Loucy (cell line): ENCODE measurements at regions not wholly inside any gene's neighbourhood (a gene's known extent, or its start where the extent isn't known, plus 50 kb on each side); places are given as distances from the start of the nearest gene placed in this dataset.

Experiments
- H2AFZ ChIP-seq: fragments of 200-600 bp; sonication (generic); 2 replicates; pipeline ENCODE4 v1.6.0; 2016; ENCODE audit warnings: antibody characterized with exemption, mild to moderate bottlenecking, low read length, moderate library complexity
- H3F3A ChIP-seq: fragments of 200-600 bp; 2 replicates; pipeline ENCODE4 v1.6.0; 2016; ENCODE audit warnings: antibody characterized with exemption, low read depth, mild to moderate bottlenecking
- H3K27me3 ChIP-seq: fragments of 200-600 bp; sonication (generic); 2 replicates; pipeline ENCODE4 v1.6.1; 2014; ENCODE audit warnings: low read length, mild to moderate bottlenecking; ENCODE audit not compliant: insufficient read depth, poor library complexity, severe bottlenecking
- H3K36me3 ChIP-seq: fragments of 200-600 bp; sonication (generic); 2 replicates; pipeline ENCODE4 v1.6.1; 2016; ENCODE audit warnings: low read length; ENCODE audit not compliant: insufficient read depth
- H3K4me1 ChIP-seq: fragments of 200-600 bp; sonication (generic); 2 replicates; pipeline ENCODE4 v1.5.1; 2014; ENCODE audit warnings: low read length, mild to moderate bottlenecking; ENCODE audit not compliant: insufficient read depth, poor library complexity, severe bottlenecking
- H3K4me2 ChIP-seq: fragments of 200-600 bp; sonication (generic); 2 replicates; pipeline ENCODE4 v1.6.0; 2014; ENCODE audit warnings: antibody characterized with exemption, low read length, low read depth, mild to moderate bottlenecking; ENCODE audit not compliant: poor library complexity, severe bottlenecking
- H3K4me3 ChIP-seq: fragments of 200-600 bp; sonication (generic); 2 replicates; pipeline ENCODE4 v1.5.1; 2014; ENCODE audit warnings: low read length, mild to moderate bottlenecking, mixed read lengths; ENCODE audit not compliant: poor library complexity, severe bottlenecking
- H3K79me2 ChIP-seq: fragments of 200-600 bp; sonication (generic); 2 replicates; pipeline ENCODE4 v1.6.1; 2014; ENCODE audit warnings: low read length; ENCODE audit not compliant: insufficient read depth
- H3K9ac ChIP-seq: fragments of 200-600 bp; sonication (generic); 2 replicates; pipeline ENCODE4 v1.6.0; 2014; ENCODE audit warnings: mild to moderate bottlenecking, low read depth, low read length, moderate library complexity; ENCODE audit not compliant: poor library complexity, severe bottlenecking
- H3K9me2 ChIP-seq: fragments of 200-600 bp; sonication (generic); replicated peaks from 2 replicates; pipeline ENCODE4 v1.6.1; 2016; ENCODE audit warnings: low read depth, low read length, mixed read lengths
- H3K9me3 ChIP-seq: fragments of 200-600 bp; sonication (generic); 2 replicates; pipeline ENCODE4 v1.6.1; 2014; ENCODE audit warnings: mild to moderate bottlenecking, antibody characterized with exemption, low read length, low read depth; ENCODE audit not compliant: insufficient read depth
- H4K20me1 ChIP-seq: fragments of 200-600 bp; sonication (generic); 2 replicates; pipeline ENCODE4 v1.6.0; 2014; ENCODE audit warnings: antibody characterized with exemption, low read length, mild to moderate bottlenecking; ENCODE audit not compliant: insufficient read depth, poor library complexity, severe bottlenecking
- EZH2phosphoT487 ChIP-seq: fragments of 200-600 bp; IDR thresholded peaks from 2 replicates; pipeline ENCODE4 v1.6.1; 2018; ENCODE audit warnings: antibody characterized with exemption, mild to moderate bottlenecking, moderate library complexity, borderline replicate concordance
- TF ChIP-seq, protein P1 (sequence below): fragments of 200-600 bp; sonication (generic); conservative IDR thresholded peaks from 2 replicates; pipeline ENCODE4 v1.5.1; 2014; ENCODE audit warnings: mild to moderate bottlenecking, antibody characterized with exemption, low read length

DNA sequence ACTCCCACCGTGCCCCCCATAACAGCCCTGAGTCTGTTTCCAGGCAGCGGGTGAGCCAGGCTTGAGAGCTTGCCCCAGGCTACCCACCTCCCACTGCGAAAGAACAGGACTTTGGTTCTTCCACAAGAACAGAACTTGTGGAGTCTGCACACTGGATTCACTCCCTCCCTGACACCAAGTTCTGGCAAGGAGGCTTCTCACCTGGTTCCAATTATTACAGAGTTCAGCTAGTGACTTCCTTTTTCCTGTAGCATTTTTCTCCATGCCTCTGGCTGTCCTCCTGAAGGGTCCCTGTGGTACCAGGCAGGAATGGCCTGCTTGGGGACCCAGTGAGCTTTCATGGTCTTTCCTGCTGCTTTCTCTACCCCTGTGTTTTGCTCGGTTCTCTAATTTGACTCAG is 208.6 kb upstream of the SFRP2 start:
- no peaks in the 10 kb centered on the region for H4K20me1 ChIP-seq
- TF ChIP-seq, protein P1, sequence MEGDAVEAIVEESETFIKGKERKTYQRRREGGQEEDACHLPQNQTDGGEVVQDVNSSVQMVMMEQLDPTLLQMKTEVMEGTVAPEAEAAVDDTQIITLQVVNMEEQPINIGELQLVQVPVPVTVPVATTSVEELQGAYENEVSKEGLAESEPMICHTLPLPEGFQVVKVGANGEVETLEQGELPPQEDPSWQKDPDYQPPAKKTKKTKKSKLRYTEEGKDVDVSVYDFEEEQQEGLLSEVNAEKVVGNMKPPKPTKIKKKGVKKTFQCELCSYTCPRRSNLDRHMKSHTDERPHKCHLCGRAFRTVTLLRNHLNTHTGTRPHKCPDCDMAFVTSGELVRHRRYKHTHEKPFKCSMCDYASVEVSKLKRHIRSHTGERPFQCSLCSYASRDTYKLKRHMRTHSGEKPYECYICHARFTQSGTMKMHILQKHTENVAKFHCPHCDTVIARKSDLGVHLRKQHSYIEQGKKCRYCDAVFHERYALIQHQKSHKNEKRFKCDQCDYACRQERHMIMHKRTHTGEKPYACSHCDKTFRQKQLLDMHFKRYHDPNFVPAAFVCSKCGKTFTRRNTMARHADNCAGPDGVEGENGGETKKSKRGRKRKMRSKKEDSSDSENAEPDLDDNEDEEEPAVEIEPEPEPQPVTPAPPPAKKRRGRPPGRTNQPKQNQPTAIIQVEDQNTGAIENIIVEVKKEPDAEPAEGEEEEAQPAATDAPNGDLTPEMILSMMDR, result no peak
- TF ChIP-seq EZH2phosphoT487, result no peak
- H3K4me2 ChIP-seq, result no peak overlapping the region
- H3K9me2 ChIP-seq, result no peaks in the 10 kb centered on the region
- H3K79me2 ChIP-seq, result no peaks in the 10 kb centered on the region
- H3K36me3 ChIP-seq, result no peaks in the 10 kb centered on the region
- H3K4me3 ChIP-seq, result no peak overlapping the region
- H2AFZ ChIP-seq, result no peak overlapping the region
- H3K4me1 ChIP-seq, result no peaks in the 10 kb centered on the region
- no peaks in the 10 kb centered on the region for H3F3A ChIP-seq
- H3K9ac ChIP-seq, result no peak overlapping the region
- no peaks in the 10 kb centered on the region for H3K9me3 ChIP-seq
- H3K27me3 ChIP-seq, result no peaks in the 10 kb centered on the region

DNA sequence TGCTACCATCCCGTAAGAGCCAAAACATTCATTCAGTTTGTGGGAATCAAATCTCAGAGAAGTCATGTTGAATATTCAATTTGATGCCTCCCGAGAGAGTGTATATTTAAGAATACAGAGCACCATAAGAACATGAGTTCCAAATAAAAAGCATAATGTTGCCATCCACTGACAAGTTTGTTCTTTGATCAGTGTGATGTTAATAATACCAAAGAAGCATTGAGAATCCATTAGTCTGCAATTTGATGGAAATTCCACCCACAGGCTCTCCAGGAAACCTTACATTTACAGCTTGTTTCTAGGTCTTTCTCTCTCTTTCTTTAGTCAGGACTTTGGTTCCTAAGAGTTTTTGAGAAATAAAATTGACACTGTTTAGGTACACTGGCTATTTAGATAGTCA is 200.6 kb upstream of the SFRP2 start:
- Histone ChIP-seq H3K4me1 (no peaks in the 10 kb centered on the region), H2AFZ (no peak overlapping the region), H3K36me3 (no peaks in the 10 kb centered on the region), H3K4me3 (no peak overlapping the region), H3K9ac (no peak overlapping the region), H3K27me3 (no peaks in the 10 kb centered on the region), H3K9me3 (no peaks in the 10 kb centered on the region), H3K79me2 (no peaks in the 10 kb centered on the region), H4K20me1 (no peaks in the 10 kb centered on the region), H3K9me2 (no peaks in the 10 kb centered on the region), H3K4me2 (no peak overlapping the region), H3F3A (no peaks in the 10 kb centered on the region)
- TF ChIP-seq, protein P1, result no peak
- TF ChIP-seq EZH2phosphoT487, result no peak

DNA sequence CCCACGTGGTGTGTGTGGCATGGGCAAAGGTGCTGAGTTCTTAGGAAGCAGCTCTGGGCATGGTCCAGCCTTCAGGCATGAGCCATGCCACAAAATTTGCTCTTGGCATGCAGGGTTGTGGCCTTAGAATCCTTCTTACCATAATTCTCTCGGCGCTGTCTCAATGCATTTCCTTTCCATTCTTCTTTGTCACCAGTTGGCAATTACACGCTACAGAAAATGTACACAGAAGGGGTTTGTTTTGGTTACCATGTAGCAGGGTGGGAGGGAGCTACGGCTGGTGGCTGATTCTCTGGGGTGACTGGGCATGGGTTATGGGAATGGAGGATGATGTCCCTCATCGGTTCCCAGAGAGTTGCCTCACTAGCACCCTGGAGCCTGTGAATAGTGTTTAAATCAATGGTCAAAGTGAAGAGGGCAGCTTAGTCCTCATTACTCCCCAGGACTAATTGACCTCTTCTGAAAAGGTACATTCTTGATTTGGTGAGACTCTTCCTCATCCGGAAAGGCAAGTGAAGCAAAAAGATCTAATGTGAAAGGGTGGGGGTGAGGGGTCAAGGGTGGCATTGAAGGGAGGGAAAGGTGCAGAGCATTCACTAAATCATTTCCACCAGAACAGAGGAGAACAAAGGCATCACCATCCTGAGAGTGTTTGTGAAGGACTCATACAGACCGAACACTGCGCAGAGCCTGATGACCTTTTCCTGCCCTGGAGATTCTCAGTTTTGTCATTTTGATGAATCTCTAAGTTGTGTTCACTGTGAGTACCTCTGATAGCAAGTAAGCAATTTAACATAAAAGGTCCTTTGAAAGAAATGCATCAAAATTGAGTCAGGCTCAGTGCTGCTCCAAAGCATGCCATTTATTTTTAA is 199.8 kb upstream of the SFRP2 start:
- no peaks in the 10 kb centered on the region for H3K27me3 ChIP-seq
- H2AFZ ChIP-seq, result no peak overlapping the region
- no peaks in the 10 kb centered on the region for H3K36me3 ChIP-seq
- no peak overlapping the region for H3K4me2 ChIP-seq
- no peaks in the 10 kb centered on the region for H3K79me2 ChIP-seq
- no peaks in the 10 kb centered on the region for H4K20me1 ChIP-seq
- H3K4me1 ChIP-seq, result no peaks in the 10 kb centered on the region
- H3K9ac ChIP-seq, result no peak overlapping the region
- H3K4me3 ChIP-seq, result no peak overlapping the region
- no peaks in the 10 kb centered on the region for H3F3A ChIP-seq
- no peaks in the 10 kb centered on the region for H3K9me3 ChIP-seq
- no peak for TF ChIP-seq EZH2phosphoT487
- TF ChIP-seq, protein P1, result no peak
- no peaks in the 10 kb centered on the region for H3K9me2 ChIP-seq
